Mesothelial cell of epicardium (in vitro differentiated cells): ENCODE measurements at regions not wholly inside any gene's neighbourhood (a gene's known extent, or its start where the extent isn't known, plus 50 kb on each side); places are given as distances from the start of the nearest gene placed in this dataset.
"Not testable (repeated sequence)": the region's sequence is repeated elsewhere in the genome, so short reads cannot be mapped to it uniquely, and the experiment has no call there.

ENCODE experiments used
- DNase-seq, 2 experiments: peaks; one replicate each; pipeline ENCODE4 v3.0.0; 2021; ENCODE audit warnings: low spot score in 2 of 2; ENCODE audit not compliant: unreplicated experiment in 2 of 2
- H3K27ac Mint-ChIP-seq: 2 replicates; pipeline ENCODE4 v1.8.0; 2021; ENCODE audit warnings: mixed read lengths
- H3K27me3 Mint-ChIP-seq: 2 replicates; pipeline ENCODE4 v1.8.0; 2021; ENCODE audit warnings: low read depth, mixed read lengths
- H3K36me3 Mint-ChIP-seq: 2 replicates; pipeline ENCODE4 v1.8.0; 2021; ENCODE audit warnings: mixed read lengths
- H3K4me1 Mint-ChIP-seq: 2 replicates; pipeline ENCODE4 v1.8.0; 2021; ENCODE audit warnings: mixed read lengths
- H3K4me3 Mint-ChIP-seq: 2 replicates; pipeline ENCODE4 v1.8.0; 2021; ENCODE audit warnings: mild to moderate bottlenecking, moderate library complexity, mixed read lengths
- H3K9me3 Mint-ChIP-seq: 2 replicates; pipeline ENCODE4 v1.8.0; 2021; ENCODE audit warnings: mixed read lengths
- TF ChIP-seq, protein P1 (sequence below): fragments of 200-600 bp; sonication (generic); IDR thresholded peaks from one replicate; pipeline ENCODE4 v1.5.0; 2021; ENCODE audit warnings: antibody characterized with exemption; ENCODE audit not compliant: unreplicated experiment

DNA sequence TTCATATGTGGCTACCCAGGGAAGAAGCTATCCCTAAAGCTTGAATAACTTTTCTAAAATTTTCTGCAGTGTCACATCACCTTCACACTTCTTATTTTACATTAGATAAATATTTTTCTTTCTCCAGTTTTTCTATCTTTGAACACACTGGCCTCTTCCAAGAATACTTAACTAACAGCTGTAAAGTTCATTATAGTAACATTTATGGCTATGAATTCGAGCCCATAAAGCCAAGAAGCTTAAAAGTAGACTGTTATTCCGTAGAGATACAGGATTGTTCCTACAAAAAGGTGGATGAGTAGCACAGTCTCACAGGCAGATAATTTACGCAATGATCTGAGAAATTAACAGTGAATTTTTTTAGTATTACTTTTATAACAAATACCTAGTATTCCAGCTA is 55.7 kb upstream of the BMP5 start:
- no peaks in the 10 kb centered on the region for H3K36me3 Mint-ChIP-seq
- H3K4me1 Mint-ChIP-seq = no peaks in the 10 kb centered on the region
- no peak for DNase-seq
- H3K27me3 Mint-ChIP-seq = no peaks in the 10 kb centered on the region
- no peak overlapping the region for H3K27ac Mint-ChIP-seq
- H3K4me3 Mint-ChIP-seq = no peak overlapping the region
- H3K9me3 Mint-ChIP-seq = peaks cover 4% of the 10 kb centered on the region
- TF ChIP-seq, protein P1, sequence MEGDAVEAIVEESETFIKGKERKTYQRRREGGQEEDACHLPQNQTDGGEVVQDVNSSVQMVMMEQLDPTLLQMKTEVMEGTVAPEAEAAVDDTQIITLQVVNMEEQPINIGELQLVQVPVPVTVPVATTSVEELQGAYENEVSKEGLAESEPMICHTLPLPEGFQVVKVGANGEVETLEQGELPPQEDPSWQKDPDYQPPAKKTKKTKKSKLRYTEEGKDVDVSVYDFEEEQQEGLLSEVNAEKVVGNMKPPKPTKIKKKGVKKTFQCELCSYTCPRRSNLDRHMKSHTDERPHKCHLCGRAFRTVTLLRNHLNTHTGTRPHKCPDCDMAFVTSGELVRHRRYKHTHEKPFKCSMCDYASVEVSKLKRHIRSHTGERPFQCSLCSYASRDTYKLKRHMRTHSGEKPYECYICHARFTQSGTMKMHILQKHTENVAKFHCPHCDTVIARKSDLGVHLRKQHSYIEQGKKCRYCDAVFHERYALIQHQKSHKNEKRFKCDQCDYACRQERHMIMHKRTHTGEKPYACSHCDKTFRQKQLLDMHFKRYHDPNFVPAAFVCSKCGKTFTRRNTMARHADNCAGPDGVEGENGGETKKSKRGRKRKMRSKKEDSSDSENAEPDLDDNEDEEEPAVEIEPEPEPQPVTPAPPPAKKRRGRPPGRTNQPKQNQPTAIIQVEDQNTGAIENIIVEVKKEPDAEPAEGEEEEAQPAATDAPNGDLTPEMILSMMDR = no peak

DNA sequence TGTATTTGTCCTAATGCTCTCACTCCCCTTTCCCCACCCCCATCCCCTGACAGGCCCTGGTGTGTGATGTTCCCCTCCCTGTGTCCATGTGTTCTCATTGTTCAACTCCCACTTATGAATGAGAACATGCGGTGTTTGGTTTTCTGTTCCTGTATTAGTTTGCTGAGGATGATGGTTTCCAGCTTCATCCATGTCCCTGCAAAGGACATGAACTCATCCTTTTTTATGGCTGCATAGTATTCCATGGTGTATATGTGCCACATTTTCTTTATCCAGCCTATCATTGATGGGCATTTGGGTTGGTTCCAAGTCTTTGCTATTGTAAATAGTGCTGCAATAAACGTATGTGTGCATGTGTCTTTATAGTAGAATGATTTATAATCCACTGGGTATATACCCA is 52.3 kb upstream of the BMP5 start:
- not testable (repeated sequence) for H3K4me1 Mint-ChIP-seq, H3K36me3 Mint-ChIP-seq, H3K27me3 Mint-ChIP-seq, DNase-seq, H3K9me3 Mint-ChIP-seq, H3K27ac Mint-ChIP-seq, H3K4me3 Mint-ChIP-seq

DNA sequence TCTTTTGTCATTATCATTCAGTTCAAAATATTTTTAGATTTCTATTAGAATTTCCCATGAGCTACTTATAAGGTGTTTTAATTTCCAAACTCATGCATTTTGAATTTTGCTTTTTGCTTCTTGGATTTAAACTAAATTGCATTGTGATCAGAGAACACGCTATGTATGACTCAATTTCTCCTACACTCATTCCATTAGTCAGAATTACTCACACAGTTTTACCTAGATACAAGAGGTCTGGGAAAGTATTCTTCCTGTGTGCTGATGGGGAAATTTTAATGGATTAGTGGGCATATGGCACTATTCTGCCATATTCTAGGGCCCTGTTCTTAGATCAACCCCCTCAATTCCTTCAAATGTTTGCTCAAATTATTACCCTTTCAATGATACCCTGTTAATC is 49.9 kb upstream of the BMP5 start:
- Mint-ChIP-seq H3K36me3 (no peaks in the 10 kb centered on the region), H3K4me3 (no peak overlapping the region), H3K4me1 (no peaks in the 10 kb centered on the region), H3K9me3 (peaks cover 7% of the 10 kb centered on the region), H3K27me3 (no peaks in the 10 kb centered on the region), H3K27ac (no peak overlapping the region)
- DNase-seq = no peak
- TF ChIP-seq, protein P1 = no peak
